Esophagus (tissue), 2 donors: ENCODE measurements at regions not wholly inside any gene's neighbourhood (a gene's known extent, or its start where the extent isn't known, plus 50 kb on each side); places are given as distances from the start of the nearest gene placed in this dataset.

ENCODE experiments used
- H3K27ac ChIP-seq, 2 donors: one replicate each; pipeline ENCODE4 v1.5.1; 2013; ENCODE audit warnings: low read depth in 2 of 2, mild to moderate bottlenecking in 2 of 2, inconsistent platforms in 1 of 2, low read length in 1 of 2, moderate library complexity in 1 of 2
- H3K27me3 ChIP-seq, 2 donors: one replicate each; pipeline ENCODE4 v1.6.1; 2013; ENCODE audit warnings: low read length in 2 of 2, control low read depth in 1 of 2, mild to moderate bottlenecking in 1 of 2; ENCODE audit not compliant: insufficient read depth in 2 of 2, control insufficient read depth in 1 of 2
- H3K36me3 ChIP-seq, 2 donors: one replicate each; pipeline ENCODE4 v1.6.1; 2013; ENCODE audit warnings: low read length in 1 of 2; ENCODE audit not compliant: control insufficient read depth in 2 of 2, insufficient read depth in 2 of 2
- H3K4me1 ChIP-seq, 2 donors: one replicate each; pipeline ENCODE4 v1.6.1; 2013; ENCODE audit warnings: low read length in 1 of 2; ENCODE audit not compliant: control insufficient read depth in 2 of 2, insufficient read depth in 2 of 2
- H3K4me3 ChIP-seq, 2 donors: one replicate each; pipeline ENCODE4 v1.5.1; 2013; ENCODE audit warnings: low read length in 2 of 2, mild to moderate bottlenecking in 2 of 2, low read depth in 1 of 2, moderate library complexity in 1 of 2
- H3K9me3 ChIP-seq, 2 donors: one replicate each; pipeline ENCODE4 v1.6.1; 2013; ENCODE audit warnings: mild to moderate bottlenecking in 2 of 2, low read depth in 1 of 2, low read length in 1 of 2, moderate library complexity in 1 of 2; ENCODE audit not compliant: control insufficient read depth in 2 of 2, insufficient read depth in 1 of 2
- WGBS, 2 donors: extraction: QIAGEN DNeasy Blood & Tissue Kit; methylation state at CpG; one replicate each; pipeline ENCODE4 v1.1.7; 2013; 5-methylcytosine and 5-hydroxymethylcytosine counted together
- donor health status: healthy with polysubstance abuse.
- donor health status: Bipolar disorder and iron deficiency.

- H3K9me3 ChIP-seq, result no peaks in the 10 kb centered on the region
- WGBS, 2 donors, result 58 to 64% methylated on average over 22 of the region's 22 CpGs
- H3K27ac ChIP-seq, result no peak overlapping the region
- H3K27me3 ChIP-seq, result peaks cover 0 to 6% of the 10 kb centered on the region in 2 donors
- no peak overlapping the region for H3K4me3 ChIP-seq
- H3K4me1 ChIP-seq, result no peaks in the 10 kb centered on the region
- H3K36me3 ChIP-seq, result no peaks in the 10 kb centered on the region
Observed at GRCh38 chr17:79374087-79374689, 236.7 kb downstream of the RBFOX3 start.

- Histone ChIP-seq H3K27me3 (peaks cover 0 to 3% of the 10 kb centered on the region in 2 donors), H3K9me3 (no peaks in the 10 kb centered on the region)
Observed at GRCh38 chr17:79372470-79373238, 238.2 kb downstream of the RBFOX3 start.

GRCh38 chr17:79371984-79372383 lies 238.9 kb downstream of the RBFOX3 start:
- Histone ChIP-seq H3K36me3 (no peaks in the 10 kb centered on the region), H3K27ac (no peak overlapping the region), H3K4me3 (no peak overlapping the region), H3K9me3 (no peaks in the 10 kb centered on the region), H3K27me3 (peaks cover 0 to 3% of the 10 kb centered on the region in 2 donors), H3K4me1 (no peaks in the 10 kb centered on the region)
- 65 to 77% methylated on average over 15 of the region's 15 CpGs for whole genome bisulfite sequencing, 2 donors

More at GRCh38 chr17:79372470-79373238, 238.2 kb downstream of the RBFOX3 start:
- 45 to 58% methylated on average over 16 of the region's 16 CpGs for WGBS, 2 donors
- H3K4me3 ChIP-seq, result no peak overlapping the region
- H3K4me1 ChIP-seq, result no peaks in the 10 kb centered on the region
- H3K27ac ChIP-seq, result no peak overlapping the region
- H3K36me3 ChIP-seq, result no peaks in the 10 kb centered on the region

- no peak overlapping the region for H3K4me3 ChIP-seq
- H3K27ac ChIP-seq, result no peak overlapping the region
- no peaks in the 10 kb centered on the region for H3K4me1 ChIP-seq
- H3K9me3 ChIP-seq, result no peaks in the 10 kb centered on the region
- WGBS, 2 donors, result 72 to 82% methylated on average over 5 of the region's 5 CpGs
- no peaks in the 10 kb centered on the region for H3K36me3 ChIP-seq
- H3K27me3 ChIP-seq, result no peaks in the 10 kb centered on the region
Observed at GRCh38 chr17:79370594-79370993, 240.3 kb downstream of the RBFOX3 start.

GRCh38 chr17:79370126-79370525 lies 240.7 kb downstream of the RBFOX3 start:
- H3K9me3 ChIP-seq, result no peaks in the 10 kb centered on the region
- no peak overlapping the region for H3K27ac ChIP-seq
- WGBS, 2 donors, result 61 to 69% methylated on average over 8 of the region's 8 CpGs
- H3K27me3 ChIP-seq, result no peaks in the 10 kb centered on the region
- H3K4me1 ChIP-seq, result no peaks in the 10 kb centered on the region
- H3K4me3 ChIP-seq, result no peak overlapping the region
- no peaks in the 10 kb centered on the region for H3K36me3 ChIP-seq

GRCh38 chr17:79369532-79369931 lies 241.3 kb downstream of the RBFOX3 start:
- Histone ChIP-seq H3K9me3 (no peaks in the 10 kb centered on the region), H3K36me3 (no peaks in the 10 kb centered on the region), H3K4me1 (no peaks in the 10 kb centered on the region), H3K27ac (no peak overlapping the region), H3K4me3 (no peak overlapping the region), H3K27me3 (peaks cover 0 to 5% of the 10 kb centered on the region in 2 donors)
- WGBS, 2 donors, result 73 to 84% methylated on average over 9 of the region's 9 CpGs

- no peaks in the 10 kb centered on the region for H3K36me3 ChIP-seq
- H3K9me3 ChIP-seq, result no peaks in the 10 kb centered on the region
- 80 to 83% methylated on average over 14 of the region's 14 CpGs for WGBS, 2 donors
- H3K4me1 ChIP-seq, result no peaks in the 10 kb centered on the region
- peaks cover 0 to 5% of the 10 kb centered on the region in 2 donors for H3K27me3 ChIP-seq
- no peak overlapping the region for H3K27ac ChIP-seq
- H3K4me3 ChIP-seq, result no peak overlapping the region
Observed at GRCh38 chr17:79369001-79369400, 241.8 kb downstream of the RBFOX3 start.

GRCh38 chr17:79368521-79368920 lies 242.3 kb downstream of the RBFOX3 start:
- Histone ChIP-seq H3K4me1 (no peaks in the 10 kb centered on the region), H3K27me3 (peaks cover 0 to 5% of the 10 kb centered on the region in 2 donors), H3K9me3 (no peaks in the 10 kb centered on the region), H3K36me3 (no peaks in the 10 kb centered on the region), H3K4me3 (no peak overlapping the region), H3K27ac (no peak overlapping the region)
- 84 to 88% methylated on average over 9 of the region's 9 CpGs for WGBS, 2 donors

GRCh38 chr17:79366988-79367571 lies 243.8 kb downstream of the RBFOX3 start:
- Histone ChIP-seq H3K27me3 (peaks cover 0 to 5% of the 10 kb centered on the region in 2 donors), H3K36me3 (no peaks in the 10 kb centered on the region), H3K27ac (no peak overlapping the region), H3K4me1 (no peaks in the 10 kb centered on the region), H3K4me3 (no peak overlapping the region), H3K9me3 (no peaks in the 10 kb centered on the region)
- 65 to 66% methylated on average over 12 of the region's 12 CpGs for WGBS, 2 donors
